ENCODE measurements at regions not wholly inside any gene's neighbourhood (a gene's known extent, or its start where the extent isn't known, plus 50 kb on each side); places are given as distances from the start of the nearest gene placed in this dataset.

GRCh38 chr1:208445758-208446203, 201.6 kb upstream of the PLXNA2 start:
- ChIA-PET CTCF (no interaction called here), POLR2A (no interaction called here)
- DNase-seq (ENCODE audit: extremely low spot score) = no peak
- TF ChIP-seq PKNOX1 (IDR thresholded peaks at IDR 0.05) (no peak), L3MBTL2 (conservative IDR thresholded peaks at IDR 0.05) (no peak), HDGF (IDR thresholded peaks at IDR 0.05; ENCODE audit: borderline replicate concordance) (no peak), NFRKB (IDR thresholded peaks at IDR 0.05) (no peak), CTBP1 (IDR thresholded peaks at IDR 0.05; ENCODE audit: borderline replicate concordance) (no peak), LEF1 (IDR thresholded peaks at IDR 0.05; ENCODE audit: borderline replicate concordance) (no peak), ZNF384 (IDR thresholded peaks at IDR 0.05) (no peak), FOXK2 (IDR thresholded peaks at IDR 0.05) (no peak), FOXA1 (IDR thresholded peaks at IDR 0.05) (no peak), ELF4 (IDR thresholded peaks at IDR 0.05) (no peak), BHLHE40 (IDR thresholded peaks at IDR 0.05; ENCODE audit: borderline replicate concordance) (no peak), FOXM1 (IDR thresholded peaks at IDR 0.05; ENCODE audit: borderline replicate concordance) (no peak), TARDBP (IDR thresholded peaks at IDR 0.05) (no peak), ARNT (IDR thresholded peaks at IDR 0.05) (no peak), SUZ12 (IDR thresholded peaks at IDR 0.05) (no peak), SP1 (IDR thresholded peaks at IDR 0.05) (no peak)

GRCh38 chr1:208446271-208446691, 202.1 kb upstream of the PLXNA2 start:
- POLR2A ChIA-PET = no interaction called here
- no peak for DNase-seq (ENCODE audit: extremely low spot score)
- no peak for TF ChIP-seq TARDBP (IDR thresholded peaks at IDR 0.05)
- TF ChIP-seq PKNOX1 (IDR thresholded peaks at IDR 0.05) = no peak
- TF ChIP-seq SUZ12 (IDR thresholded peaks at IDR 0.05) = no peak
- no peak for TF ChIP-seq ZNF384 (IDR thresholded peaks at IDR 0.05)
- no peak for TF ChIP-seq FOXM1 (IDR thresholded peaks at IDR 0.05; ENCODE audit: borderline replicate concordance)
- no peak for TF ChIP-seq BHLHE40 (IDR thresholded peaks at IDR 0.05; ENCODE audit: borderline replicate concordance)
- no peak for TF ChIP-seq L3MBTL2 (conservative IDR thresholded peaks at IDR 0.05)
- no peak for TF ChIP-seq ELF4 (IDR thresholded peaks at IDR 0.05)
- TF ChIP-seq FOXA1 (IDR thresholded peaks at IDR 0.05) = no peak
- TF ChIP-seq NFRKB (IDR thresholded peaks at IDR 0.05) = no peak
- TF ChIP-seq CTBP1 (IDR thresholded peaks at IDR 0.05; ENCODE audit: borderline replicate concordance) = no peak
- TF ChIP-seq HDGF (IDR thresholded peaks at IDR 0.05; ENCODE audit: borderline replicate concordance) = no peak
- TF ChIP-seq SP1 (IDR thresholded peaks at IDR 0.05) = no peak
- CTCF ChIA-PET = no interaction called here

GRCh38 chr1:208448425-208448824, 204.2 kb upstream of the PLXNA2 start:
- CTCF ChIA-PET = no interaction called here

GRCh38 chr1:208449951-208450350, 205.8 kb upstream of the PLXNA2 start:
- TF ChIP-seq SUZ12 (IDR thresholded peaks at IDR 0.05) (no peak), FOXK2 (IDR thresholded peaks at IDR 0.05) (no peak), SP1 (IDR thresholded peaks at IDR 0.05) (no peak), CTBP1 (IDR thresholded peaks at IDR 0.05; ENCODE audit: borderline replicate concordance) (no peak), PKNOX1 (IDR thresholded peaks at IDR 0.05) (no peak), NFRKB (IDR thresholded peaks at IDR 0.05) (no peak), ARNT (IDR thresholded peaks at IDR 0.05) (no peak), L3MBTL2 (conservative IDR thresholded peaks at IDR 0.05) (no peak), FOXA1 (IDR thresholded peaks at IDR 0.05) (no peak), ZNF384 (IDR thresholded peaks at IDR 0.05) (no peak), BHLHE40 (IDR thresholded peaks at IDR 0.05; ENCODE audit: borderline replicate concordance) (no peak), TARDBP (IDR thresholded peaks at IDR 0.05) (no peak), FOXM1 (IDR thresholded peaks at IDR 0.05; ENCODE audit: borderline replicate concordance) (no peak), HDGF (IDR thresholded peaks at IDR 0.05; ENCODE audit: borderline replicate concordance) (no peak)
- no peak for DNase-seq (ENCODE audit: extremely low spot score)
- POLR2A ChIA-PET = no interaction called here
- CTCF ChIA-PET = no interaction called here

More at GRCh38 chr1:208448425-208448824, 204.2 kb upstream of the PLXNA2 start:
- POLR2A ChIA-PET = no interaction called here
- no peak for DNase-seq (ENCODE audit: extremely low spot score)
- no peak for TF ChIP-seq L3MBTL2 (conservative IDR thresholded peaks at IDR 0.05)
- TF ChIP-seq SUZ12 (IDR thresholded peaks at IDR 0.05) = no peak

GRCh38 chr1:208450958-208451357, 206.8 kb upstream of the PLXNA2 start:
- TF ChIP-seq HDGF (IDR thresholded peaks at IDR 0.05; ENCODE audit: borderline replicate concordance) (no peak), BHLHE40 (IDR thresholded peaks at IDR 0.05; ENCODE audit: borderline replicate concordance) (no peak), ELF4 (IDR thresholded peaks at IDR 0.05) (no peak), ZNF384 (IDR thresholded peaks at IDR 0.05) (no peak), NFRKB (IDR thresholded peaks at IDR 0.05) (no peak), LEF1 (IDR thresholded peaks at IDR 0.05; ENCODE audit: borderline replicate concordance) (no peak), L3MBTL2 (conservative IDR thresholded peaks at IDR 0.05) (no peak), ARNT (IDR thresholded peaks at IDR 0.05) (no peak), FOXM1 (IDR thresholded peaks at IDR 0.05; ENCODE audit: borderline replicate concordance) (no peak), SP1 (IDR thresholded peaks at IDR 0.05) (no peak), SUZ12 (IDR thresholded peaks at IDR 0.05) (no peak), FOXA1 (IDR thresholded peaks at IDR 0.05) (no peak), TARDBP (IDR thresholded peaks at IDR 0.05) (no peak), PKNOX1 (IDR thresholded peaks at IDR 0.05) (no peak), CTBP1 (IDR thresholded peaks at IDR 0.05; ENCODE audit: borderline replicate concordance) (no peak), FOXK2 (IDR thresholded peaks at IDR 0.05) (no peak)
- ChIA-PET POLR2A (no interaction called here), CTCF (no interaction called here)
- no peak for DNase-seq (ENCODE audit: extremely low spot score)

- ChIA-PET POLR2A (no interaction called here), CTCF (no interaction called here)
- TF ChIP-seq ELF4 (IDR thresholded peaks at IDR 0.05) = no peak
- TF ChIP-seq NFRKB (IDR thresholded peaks at IDR 0.05) = no peak
- no peak for DNase-seq (ENCODE audit: extremely low spot score)
Observed at GRCh38 chr1:208455821-208456220, 211.6 kb upstream of the PLXNA2 start.
